ENCODE measurements at regions not wholly inside any gene's neighbourhood (a gene's known extent, or its start where the extent isn't known, plus 50 kb on each side); places are given as distances from the start of the nearest gene placed in this dataset.

DNA sequence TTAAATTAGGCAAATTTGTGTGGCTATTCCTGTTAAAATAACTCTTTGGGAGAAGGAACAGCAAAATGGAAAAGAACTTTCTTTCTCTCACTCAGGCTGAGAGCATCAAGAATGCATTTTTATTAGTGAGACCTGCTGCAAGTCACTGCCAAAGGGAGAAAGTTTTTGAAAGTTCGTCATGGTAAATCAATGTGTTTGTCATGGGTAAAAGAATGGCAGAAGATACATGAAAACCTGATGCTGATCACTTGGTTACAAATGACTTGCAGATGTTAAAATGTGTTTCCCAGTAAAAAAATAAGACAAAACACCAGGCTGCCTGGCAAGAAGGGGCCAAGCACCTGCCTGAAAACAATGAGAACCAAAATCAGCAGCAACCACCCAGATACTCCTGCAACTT lies 484.7 kb upstream of the NRP1 start:
- TF ChIP-seq, protein P1, sequence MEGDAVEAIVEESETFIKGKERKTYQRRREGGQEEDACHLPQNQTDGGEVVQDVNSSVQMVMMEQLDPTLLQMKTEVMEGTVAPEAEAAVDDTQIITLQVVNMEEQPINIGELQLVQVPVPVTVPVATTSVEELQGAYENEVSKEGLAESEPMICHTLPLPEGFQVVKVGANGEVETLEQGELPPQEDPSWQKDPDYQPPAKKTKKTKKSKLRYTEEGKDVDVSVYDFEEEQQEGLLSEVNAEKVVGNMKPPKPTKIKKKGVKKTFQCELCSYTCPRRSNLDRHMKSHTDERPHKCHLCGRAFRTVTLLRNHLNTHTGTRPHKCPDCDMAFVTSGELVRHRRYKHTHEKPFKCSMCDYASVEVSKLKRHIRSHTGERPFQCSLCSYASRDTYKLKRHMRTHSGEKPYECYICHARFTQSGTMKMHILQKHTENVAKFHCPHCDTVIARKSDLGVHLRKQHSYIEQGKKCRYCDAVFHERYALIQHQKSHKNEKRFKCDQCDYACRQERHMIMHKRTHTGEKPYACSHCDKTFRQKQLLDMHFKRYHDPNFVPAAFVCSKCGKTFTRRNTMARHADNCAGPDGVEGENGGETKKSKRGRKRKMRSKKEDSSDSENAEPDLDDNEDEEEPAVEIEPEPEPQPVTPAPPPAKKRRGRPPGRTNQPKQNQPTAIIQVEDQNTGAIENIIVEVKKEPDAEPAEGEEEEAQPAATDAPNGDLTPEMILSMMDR (IDR thresholded peaks at IDR 0.05) = no peak
- TF ChIP-seq EP300 (IDR thresholded peaks at IDR 0.05) (no peak), POLR2A (IDR thresholded peaks at IDR 0.05) (no peak)
